Loucy (cell line): ENCODE measurements at regions not wholly inside any gene's neighbourhood (a gene's known extent, or its start where the extent isn't known, plus 50 kb on each side); places are given as distances from the start of the nearest gene placed in this dataset.

Experiments used
- H2AFZ ChIP-seq: fragments of 200-600 bp; sonication (generic); 2 replicates; pipeline ENCODE4 v1.6.0; 2016; ENCODE audit warnings: antibody characterized with exemption, mild to moderate bottlenecking, low read length, moderate library complexity
- H3F3A ChIP-seq: fragments of 200-600 bp; 2 replicates; pipeline ENCODE4 v1.6.0; 2016; ENCODE audit warnings: antibody characterized with exemption, low read depth, mild to moderate bottlenecking
- H3K27me3 ChIP-seq: fragments of 200-600 bp; sonication (generic); 2 replicates; pipeline ENCODE4 v1.6.1; 2014; ENCODE audit warnings: low read length, mild to moderate bottlenecking; ENCODE audit not compliant: insufficient read depth, poor library complexity, severe bottlenecking
- H3K36me3 ChIP-seq: fragments of 200-600 bp; sonication (generic); 2 replicates; pipeline ENCODE4 v1.6.1; 2016; ENCODE audit warnings: low read length; ENCODE audit not compliant: insufficient read depth
- H3K4me1 ChIP-seq: fragments of 200-600 bp; sonication (generic); 2 replicates; pipeline ENCODE4 v1.5.1; 2014; ENCODE audit warnings: low read length, mild to moderate bottlenecking; ENCODE audit not compliant: insufficient read depth, poor library complexity, severe bottlenecking
- H3K4me2 ChIP-seq: fragments of 200-600 bp; sonication (generic); 2 replicates; pipeline ENCODE4 v1.6.0; 2014; ENCODE audit warnings: antibody characterized with exemption, low read length, low read depth, mild to moderate bottlenecking; ENCODE audit not compliant: poor library complexity, severe bottlenecking
- H3K4me3 ChIP-seq: fragments of 200-600 bp; sonication (generic); 2 replicates; pipeline ENCODE4 v1.5.1; 2014; ENCODE audit warnings: low read length, mild to moderate bottlenecking, mixed read lengths; ENCODE audit not compliant: poor library complexity, severe bottlenecking
- H3K79me2 ChIP-seq: fragments of 200-600 bp; sonication (generic); 2 replicates; pipeline ENCODE4 v1.6.1; 2014; ENCODE audit warnings: low read length; ENCODE audit not compliant: insufficient read depth
- H3K9ac ChIP-seq: fragments of 200-600 bp; sonication (generic); 2 replicates; pipeline ENCODE4 v1.6.0; 2014; ENCODE audit warnings: mild to moderate bottlenecking, low read depth, low read length, moderate library complexity; ENCODE audit not compliant: poor library complexity, severe bottlenecking
- H3K9me2 ChIP-seq: fragments of 200-600 bp; sonication (generic); replicated peaks from 2 replicates; pipeline ENCODE4 v1.6.1; 2016; ENCODE audit warnings: low read depth, low read length, mixed read lengths
- H3K9me3 ChIP-seq: fragments of 200-600 bp; sonication (generic); 2 replicates; pipeline ENCODE4 v1.6.1; 2014; ENCODE audit warnings: mild to moderate bottlenecking, antibody characterized with exemption, low read length, low read depth; ENCODE audit not compliant: insufficient read depth
- H4K20me1 ChIP-seq: fragments of 200-600 bp; sonication (generic); 2 replicates; pipeline ENCODE4 v1.6.0; 2014; ENCODE audit warnings: antibody characterized with exemption, low read length, mild to moderate bottlenecking; ENCODE audit not compliant: insufficient read depth, poor library complexity, severe bottlenecking
- EZH2phosphoT487 ChIP-seq: fragments of 200-600 bp; IDR thresholded peaks from 2 replicates; pipeline ENCODE4 v1.6.1; 2018; ENCODE audit warnings: antibody characterized with exemption, mild to moderate bottlenecking, moderate library complexity, borderline replicate concordance
- TF ChIP-seq, protein P1 (sequence below): fragments of 200-600 bp; sonication (generic); conservative IDR thresholded peaks from 2 replicates; pipeline ENCODE4 v1.5.1; 2014; ENCODE audit warnings: mild to moderate bottlenecking, antibody characterized with exemption, low read length

DNA sequence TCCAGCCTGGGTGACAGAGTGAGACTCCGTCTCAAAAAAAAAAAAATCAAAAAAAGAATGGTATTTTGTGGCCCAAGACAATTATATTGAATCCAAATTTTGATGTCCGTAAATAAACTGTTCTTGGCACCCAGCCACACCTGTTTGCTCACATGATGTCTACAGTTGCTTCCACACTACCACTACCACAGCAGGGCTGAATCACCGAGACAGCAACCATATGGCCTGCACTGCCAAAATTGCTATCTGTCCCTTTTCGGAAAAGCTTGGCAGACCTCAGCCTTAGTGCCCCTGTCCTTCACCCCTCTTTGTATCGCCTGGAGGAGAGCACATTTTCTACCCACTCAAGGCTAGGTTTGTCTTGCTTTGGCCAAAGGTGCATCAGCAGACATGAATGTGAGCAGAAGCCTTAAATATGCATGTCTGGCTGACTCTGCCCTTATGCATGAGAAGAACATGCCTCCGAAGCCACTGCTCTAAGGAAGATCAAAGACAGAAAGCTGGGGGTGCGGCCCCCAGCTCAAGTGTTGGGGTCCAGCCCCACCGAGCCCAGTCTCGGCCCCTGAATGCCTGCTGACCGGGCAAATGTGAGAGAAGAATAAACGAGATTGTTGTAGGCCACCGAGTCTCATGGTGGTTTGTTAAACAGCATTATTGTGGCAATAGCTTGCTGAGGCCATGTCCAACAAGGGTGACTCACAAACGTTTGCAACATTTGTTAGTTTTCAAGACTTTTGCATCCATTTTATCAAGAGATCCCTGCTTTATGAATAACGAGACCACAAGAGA is 108.1 kb downstream of the TPRA1 start:
- Histone ChIP-seq H2AFZ (no peak overlapping the region), H3K27me3 (no peaks in the 10 kb centered on the region), H3F3A (no peaks in the 10 kb centered on the region), H3K9me2 (no peaks in the 10 kb centered on the region), H4K20me1 (no peaks in the 10 kb centered on the region), H3K36me3 (no peaks in the 10 kb centered on the region), H3K9ac (no peak overlapping the region), H3K4me1 (peaks cover 15% of the 10 kb centered on the region), H3K79me2 (no peaks in the 10 kb centered on the region), H3K9me3 (no peaks in the 10 kb centered on the region), H3K4me2 (no peak overlapping the region), H3K4me3 (no peak overlapping the region)
- TF ChIP-seq EZH2phosphoT487, result no peak
- TF ChIP-seq, protein P1, sequence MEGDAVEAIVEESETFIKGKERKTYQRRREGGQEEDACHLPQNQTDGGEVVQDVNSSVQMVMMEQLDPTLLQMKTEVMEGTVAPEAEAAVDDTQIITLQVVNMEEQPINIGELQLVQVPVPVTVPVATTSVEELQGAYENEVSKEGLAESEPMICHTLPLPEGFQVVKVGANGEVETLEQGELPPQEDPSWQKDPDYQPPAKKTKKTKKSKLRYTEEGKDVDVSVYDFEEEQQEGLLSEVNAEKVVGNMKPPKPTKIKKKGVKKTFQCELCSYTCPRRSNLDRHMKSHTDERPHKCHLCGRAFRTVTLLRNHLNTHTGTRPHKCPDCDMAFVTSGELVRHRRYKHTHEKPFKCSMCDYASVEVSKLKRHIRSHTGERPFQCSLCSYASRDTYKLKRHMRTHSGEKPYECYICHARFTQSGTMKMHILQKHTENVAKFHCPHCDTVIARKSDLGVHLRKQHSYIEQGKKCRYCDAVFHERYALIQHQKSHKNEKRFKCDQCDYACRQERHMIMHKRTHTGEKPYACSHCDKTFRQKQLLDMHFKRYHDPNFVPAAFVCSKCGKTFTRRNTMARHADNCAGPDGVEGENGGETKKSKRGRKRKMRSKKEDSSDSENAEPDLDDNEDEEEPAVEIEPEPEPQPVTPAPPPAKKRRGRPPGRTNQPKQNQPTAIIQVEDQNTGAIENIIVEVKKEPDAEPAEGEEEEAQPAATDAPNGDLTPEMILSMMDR, result no peak

DNA sequence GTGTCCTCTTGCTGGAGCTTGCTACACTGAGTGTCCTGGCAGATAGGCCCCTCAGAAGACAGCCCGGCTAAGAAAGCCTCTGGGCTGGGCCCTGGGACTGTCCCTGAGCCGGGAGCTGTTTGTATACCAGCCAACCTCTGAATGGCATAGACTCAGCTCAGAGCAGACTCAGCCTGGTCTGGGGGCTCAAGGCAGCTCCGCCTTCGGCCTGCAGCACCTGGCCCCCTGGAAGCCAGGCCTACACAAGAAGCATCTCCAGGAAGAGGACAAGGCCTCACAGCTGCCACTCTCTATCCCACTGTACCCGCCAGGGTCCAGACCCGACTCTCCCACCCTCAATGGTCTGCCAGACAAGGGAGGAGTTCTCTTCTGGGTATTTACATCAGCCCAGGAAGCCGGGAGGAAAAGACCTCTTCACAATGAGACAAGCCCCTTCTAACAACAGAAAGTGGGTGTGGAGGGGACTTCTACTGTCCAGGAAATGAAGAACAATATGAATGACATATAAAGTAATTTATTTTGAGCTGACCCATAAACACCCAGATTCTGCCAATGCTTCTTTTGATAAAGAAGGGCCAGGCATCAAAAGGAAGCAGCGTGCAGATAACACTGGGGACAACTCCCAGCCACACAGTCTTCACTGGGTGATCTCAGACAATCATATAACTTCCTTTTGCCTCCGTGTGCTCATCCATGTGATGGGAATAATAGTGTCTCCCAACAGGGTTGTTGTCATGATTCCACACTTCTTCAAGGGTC is 110.2 kb downstream of the TPRA1 start:
- Histone ChIP-seq H3K4me1 (peaks cover 9% of the 10 kb centered on the region), H3K36me3 (no peaks in the 10 kb centered on the region), H3F3A (no peaks in the 10 kb centered on the region), H3K27me3 (no peaks in the 10 kb centered on the region), H3K4me3 (no peak overlapping the region), H3K4me2 (no peak overlapping the region), H3K9me3 (no peaks in the 10 kb centered on the region), H2AFZ (no peak overlapping the region), H3K79me2 (no peaks in the 10 kb centered on the region), H3K9me2 (no peaks in the 10 kb centered on the region), H4K20me1 (no peaks in the 10 kb centered on the region), H3K9ac (no peak overlapping the region)
- TF ChIP-seq, protein P1, result no peak
- TF ChIP-seq EZH2phosphoT487, result no peak

DNA sequence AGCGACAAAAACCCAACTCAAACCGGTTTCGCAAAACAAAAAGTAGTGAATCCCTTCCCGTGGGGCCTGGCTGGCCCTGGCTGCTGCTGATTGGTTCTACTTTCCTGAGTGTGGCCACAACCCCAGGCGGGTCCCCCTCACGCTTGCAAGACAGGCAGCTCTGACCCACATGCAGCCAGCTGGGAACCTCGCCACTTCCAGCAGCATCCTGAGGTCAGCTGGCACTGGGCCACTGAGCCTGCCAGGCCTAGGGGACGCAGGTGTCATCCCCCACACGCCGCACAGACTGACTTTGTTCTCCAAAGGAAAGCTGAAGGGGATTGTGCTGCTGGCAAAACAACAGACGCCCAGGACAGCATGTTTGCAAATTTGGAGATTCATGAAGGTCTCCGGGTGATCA is 111.1 kb downstream of the TPRA1 start:
- no peaks in the 10 kb centered on the region for H3K9me2 ChIP-seq

More for the DNA sequence above, 111.1 kb downstream of the TPRA1 start:
- H2AFZ ChIP-seq, result no peak overlapping the region
- no peak overlapping the region for H3K4me2 ChIP-seq
- no peaks in the 10 kb centered on the region for H3K36me3 ChIP-seq
- no peaks in the 10 kb centered on the region for H3K9me3 ChIP-seq
- no peaks in the 10 kb centered on the region for H3F3A ChIP-seq
- H3K9ac ChIP-seq, result no peak overlapping the region
- peaks cover 3% of the 10 kb centered on the region for H3K4me1 ChIP-seq
- no peak overlapping the region for H3K4me3 ChIP-seq
- no peaks in the 10 kb centered on the region for H3K79me2 ChIP-seq
- no peak for TF ChIP-seq EZH2phosphoT487
- TF ChIP-seq, protein P1, result no peak
- no peaks in the 10 kb centered on the region for H4K20me1 ChIP-seq
- H3K27me3 ChIP-seq, result no peaks in the 10 kb centered on the region
